NCI-H69 (cell line): ENCODE measurements at regions not wholly inside any gene's neighbourhood (a gene's known extent, or its start where the extent isn't known, plus 50 kb on each side); places are given as distances from the start of the nearest gene placed in this dataset.
A peak's percentile ranks its signal among the peaks of the same experiment; 100 is the strongest.

Source experiments
- DNase-seq: peaks from one replicate; lab custom pipeline; 2025; lab: John Stamatoyannopoulos, UW

- DNase-seq, result no peak
These were observed 124.2 kb downstream of the SIK1 start for GRCh38 chr21:43302769-43303168.

- no peak for DNase-seq
These were observed 124.8 kb downstream of the SIK1 start for GRCh38 chr21:43302062-43302700.

GRCh38 chr21:43301409-43302061 lies 125.4 kb downstream of the SIK1 start:
- DNase-seq, result no peak

- DNase-seq, result no peak
These were observed 126.2 kb downstream of the SIK1 start for GRCh38 chr21:43300496-43301408.

GRCh38 chr21:43299441-43300277 lies 127.3 kb downstream of the SIK1 start:
- DNase-seq, result peak; percentile 26

- DNase-seq, result no peak
These were observed 128.1 kb downstream of the SIK1 start for GRCh38 chr21:43298546-43299440.

GRCh38 chr21:43297989-43298388 lies 128.9 kb downstream of the SIK1 start:
- no peak for DNase-seq

- no peak for DNase-seq
These were observed 128.7 kb downstream of the CRYAA start for GRCh38 chr21:43297391-43297981.

- peak; percentile 88 for DNase-seq
These were observed 126.5 kb downstream of the CRYAA start for GRCh38 chr21:43295066-43295958.

- no peak for DNase-seq
These were observed 125.5 kb downstream of the CRYAA start for GRCh38 chr21:43294194-43294902.

- no peak for DNase-seq
These were observed 124.0 kb downstream of the CRYAA start for GRCh38 chr21:43292866-43293142.

- DNase-seq, result no peak
These were observed 123.4 kb downstream of the CRYAA start for GRCh38 chr21:43292041-43292865.

- DNase-seq, result no peak
These were observed 122.6 kb downstream of the CRYAA start for GRCh38 chr21:43291347-43291950.

GRCh38 chr21:43290421-43291346 lies 121.9 kb downstream of the CRYAA start:
- DNase-seq, result peak; percentile 76

GRCh38 chr21:43289966-43290365 lies 121.2 kb downstream of the CRYAA start:
- no peak for DNase-seq

- DNase-seq, result no peak
These were observed 120.6 kb downstream of the CRYAA start for GRCh38 chr21:43289442-43289841.
